Adrenal gland (tissue), 5 donors: ENCODE measurements at regions not wholly inside any gene's neighbourhood (a gene's known extent, or its start where the extent isn't known, plus 50 kb on each side); places are given as distances from the start of the nearest gene placed in this dataset.

Experiments used
- POLR2A ChIP-seq, 2 donors: fragments of 450-650 bp; IDR thresholded peaks; one replicate each; pipeline ENCODE4 v1.6.1; 2017; ENCODE audit warnings: antibody characterized with exemption in 2 of 2, mild to moderate bottlenecking in 2 of 2, moderate library complexity in 1 of 2
- TF ChIP-seq, protein P1 (sequence below), 6 experiments: fragments of 450-650 bp in 4 of 6; fragments of 200-600 bp in 2 of 6; sonication (generic) in 1 of 6; IDR thresholded peaks; 1 replicate in 5 of 6; 2 replicates in 1 of 6; pipeline versions ENCODE4 v1.5.1 to v1.8.0; 2016 to 2021; ENCODE audit warnings: antibody characterized with exemption in 6 of 6, mild to moderate bottlenecking in 2 of 6, moderate library complexity in 1 of 6
- donor health status: DM: no; HTN: no; CAD: no.

DNA sequence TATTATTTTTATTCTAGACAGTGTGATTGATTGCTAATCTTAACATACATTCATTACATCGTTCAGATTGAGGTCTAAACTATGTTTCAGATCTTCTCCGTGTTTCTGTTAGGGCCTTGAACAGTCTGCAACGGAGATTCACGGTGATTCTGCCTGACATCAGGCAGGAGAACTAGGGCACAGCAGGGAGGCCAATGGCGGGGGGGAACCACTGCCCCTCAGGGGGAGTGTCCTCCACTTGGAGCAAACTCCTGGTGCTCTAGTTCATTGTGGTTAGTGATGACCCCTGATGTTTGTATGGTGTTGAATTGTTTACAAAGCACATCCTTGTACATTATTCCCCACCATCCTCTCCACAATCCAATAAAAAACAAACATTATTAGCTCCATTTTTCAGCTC is 173.5 kb downstream of the ZNF608 start:
- no peak for TF ChIP-seq POLR2A (IDR thresholded peaks at IDR 0.05)
- TF ChIP-seq, protein P1, sequence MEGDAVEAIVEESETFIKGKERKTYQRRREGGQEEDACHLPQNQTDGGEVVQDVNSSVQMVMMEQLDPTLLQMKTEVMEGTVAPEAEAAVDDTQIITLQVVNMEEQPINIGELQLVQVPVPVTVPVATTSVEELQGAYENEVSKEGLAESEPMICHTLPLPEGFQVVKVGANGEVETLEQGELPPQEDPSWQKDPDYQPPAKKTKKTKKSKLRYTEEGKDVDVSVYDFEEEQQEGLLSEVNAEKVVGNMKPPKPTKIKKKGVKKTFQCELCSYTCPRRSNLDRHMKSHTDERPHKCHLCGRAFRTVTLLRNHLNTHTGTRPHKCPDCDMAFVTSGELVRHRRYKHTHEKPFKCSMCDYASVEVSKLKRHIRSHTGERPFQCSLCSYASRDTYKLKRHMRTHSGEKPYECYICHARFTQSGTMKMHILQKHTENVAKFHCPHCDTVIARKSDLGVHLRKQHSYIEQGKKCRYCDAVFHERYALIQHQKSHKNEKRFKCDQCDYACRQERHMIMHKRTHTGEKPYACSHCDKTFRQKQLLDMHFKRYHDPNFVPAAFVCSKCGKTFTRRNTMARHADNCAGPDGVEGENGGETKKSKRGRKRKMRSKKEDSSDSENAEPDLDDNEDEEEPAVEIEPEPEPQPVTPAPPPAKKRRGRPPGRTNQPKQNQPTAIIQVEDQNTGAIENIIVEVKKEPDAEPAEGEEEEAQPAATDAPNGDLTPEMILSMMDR (IDR thresholded peaks at IDR 0.05), result no peak
